ENCODE measurements at regions not wholly inside any gene's neighbourhood (a gene's known extent, or its start where the extent isn't known, plus 50 kb on each side); places are given as distances from the start of the nearest gene placed in this dataset.

- TF ChIP-seq POLR2A (IDR thresholded peaks at IDR 0.05; ENCODE audit: low read depth, low read length) (no peak), POLR2AphosphoS5 (IDR thresholded peaks at IDR 0.05; ENCODE audit: low read depth, low read length) (no peak), SPI1 (IDR thresholded peaks at IDR 0.05; ENCODE audit: low read depth, low read length) (no peak), TAF1 (IDR thresholded peaks at IDR 0.05; ENCODE audit: low read depth, low read length) (no peak), POU2F2 (IDR thresholded peaks at IDR 0.05; ENCODE audit: low read depth, low read length) (peak; percentile 88), PAX5 (IDR thresholded peaks at IDR 0.05; ENCODE audit: insufficient read depth, low read length, severe bottlenecking) (no peak)
Measured at GRCh38 chr20:48422242-48422960, 405.4 kb downstream of the PREX1 start.
